GM12891 (cell line): ENCODE measurements at regions not wholly inside any gene's neighbourhood (a gene's known extent, or its start where the extent isn't known, plus 50 kb on each side); places are given as distances from the start of the nearest gene placed in this dataset.

ENCODE experiments used
- DNase-seq: peaks from one replicate; pipeline ENCODE4 v3.0.0; 2011; ENCODE audit warnings: low spot score; ENCODE audit not compliant: insufficient read length
- FAIRE-seq: peaks from 2 replicates; lab custom pipeline; 2011; peaks lifted over from hg19 to GRCh38; lab: Jason Lieb, UNC
- PAX5 ChIP-seq: IDR thresholded peaks from 2 replicates; pipeline ENCODE4 v1.6.1; 2011; ENCODE audit warnings: low read length, moderate library complexity, mild to moderate bottlenecking; ENCODE audit not compliant: insufficient read depth, severe bottlenecking
- POLR2A ChIP-seq: IDR thresholded peaks from 2 replicates; pipeline ENCODE4 v1.6.1; 2011; ENCODE audit warnings: low read depth, low read length, control low read depth
- POLR2AphosphoS5 ChIP-seq: IDR thresholded peaks from 2 replicates; pipeline ENCODE4 v1.6.1; 2011; ENCODE audit warnings: low read depth, low read length, control low read depth
- POU2F2 ChIP-seq: IDR thresholded peaks from 2 replicates; pipeline ENCODE4 v1.6.1; 2011; ENCODE audit warnings: low read depth, mild to moderate bottlenecking, control low read depth, low read length, moderate library complexity
- SPI1 ChIP-seq: IDR thresholded peaks from 2 replicates; pipeline ENCODE4 v1.6.1; 2011; ENCODE audit warnings: low read depth, low read length, control low read depth
- TAF1 ChIP-seq: IDR thresholded peaks from 2 replicates; pipeline ENCODE4 v1.6.1; 2011; ENCODE audit warnings: low read depth, low read length, control low read depth

- DNase-seq (no peak), FAIRE-seq (no peak)
- TF ChIP-seq POLR2AphosphoS5: no peak
- no peak for TF ChIP-seq SPI1
- TF ChIP-seq POU2F2: no peak
- no peak for TF ChIP-seq PAX5
- no peak for TF ChIP-seq TAF1
- TF ChIP-seq POLR2A: no peak
Measured at GRCh38 chr10:70998086-70998485, 109.7 kb upstream of the PCBD1 start.

GRCh38 chr10:71001470-71001869 is 113.1 kb upstream of the PCBD1 start:
- DNase-seq (no peak), FAIRE-seq (no peak)
- TF ChIP-seq PAX5 (no peak), POU2F2 (no peak), POLR2AphosphoS5 (no peak), TAF1 (no peak), POLR2A (no peak), SPI1 (no peak)

- DNase-seq (no peak), FAIRE-seq (no peak)
- no peak for TF ChIP-seq POLR2A
Measured at GRCh38 chr10:71004176-71005075, 116.1 kb upstream of the PCBD1 start.

GRCh38 chr10:71005337-71006305 is 117.3 kb upstream of the PCBD1 start:
- DNase-seq: no peak
- FAIRE-seq: no peak
- TF ChIP-seq PAX5 (no peak), TAF1 (no peak), POLR2AphosphoS5 (no peak), POLR2A (no peak), POU2F2 (no peak), SPI1 (no peak)

- FAIRE-seq: no peak
- DNase-seq: no peak
- TF ChIP-seq TAF1 (no peak), PAX5 (no peak), POU2F2 (no peak), SPI1 (no peak), POLR2A (no peak), POLR2AphosphoS5 (no peak)
Measured at GRCh38 chr10:71006506-71006905, 118.1 kb upstream of the PCBD1 start.

- TF ChIP-seq SPI1: no peak
- DNase-seq (no peak), FAIRE-seq (no peak)
Measured at GRCh38 chr10:71007516-71007915, 119.2 kb upstream of the PCBD1 start.

GRCh38 chr10:71008150-71008549 is 119.8 kb upstream of the PCBD1 start:
- no peak for DNase-seq
- TF ChIP-seq POLR2A (no peak), POU2F2 (no peak)
- no peak for FAIRE-seq

GRCh38 chr10:71009126-71009525 is 120.8 kb upstream of the PCBD1 start:
- no peak for DNase-seq
- no peak for FAIRE-seq
- TF ChIP-seq POLR2A (no peak), SPI1 (no peak)

- TF ChIP-seq POLR2AphosphoS5: no peak
- no peak for TF ChIP-seq SPI1
- no peak for TF ChIP-seq PAX5
- no peak for TF ChIP-seq POLR2A
- no peak for TF ChIP-seq POU2F2
- no peak for TF ChIP-seq TAF1
- DNase-seq (no peak), FAIRE-seq (no peak)
Measured at GRCh38 chr10:71010730-71011129, 122.4 kb upstream of the PCBD1 start.

- DNase-seq: no peak
Measured at GRCh38 chr10:71011141-71011540, 122.8 kb upstream of the PCBD1 start.

More at GRCh38 chr10:71011141-71011540, 122.8 kb upstream of the PCBD1 start:
- FAIRE-seq: no peak
- TF ChIP-seq TAF1: no peak
- no peak for TF ChIP-seq PAX5
- no peak for TF ChIP-seq POLR2AphosphoS5
- no peak for TF ChIP-seq SPI1
- TF ChIP-seq POU2F2: no peak
- TF ChIP-seq POLR2A: no peak
